ENCODE measurements at regions not wholly inside any gene's neighbourhood (a gene's known extent, or its start where the extent isn't known, plus 50 kb on each side); places are given as distances from the start of the nearest gene placed in this dataset.

- TF ChIP-seq CTCF (IDR thresholded peaks at IDR 0.05; ENCODE audit: extremely low read depth, missing control alignments) = no peak
- DNase-seq (ENCODE audit: low spot score) = no peak
Measured at GRCh38 chr5:91998774-91999173, 615.7 kb upstream of the ARRDC3 start.

- no peak for DNase-seq (ENCODE audit: low spot score)
- TF ChIP-seq CTCF (IDR thresholded peaks at IDR 0.05; ENCODE audit: extremely low read depth, missing control alignments) = no peak
Measured at GRCh38 chr5:91983869-91984268, 600.8 kb upstream of the ARRDC3 start.

GRCh38 chr5:91978221-91978882 lies 595.2 kb upstream of the ARRDC3 start:
- TF ChIP-seq CTCF (IDR thresholded peaks at IDR 0.05; ENCODE audit: extremely low read depth, missing control alignments) = no peak
- DNase-seq (ENCODE audit: low spot score) = no peak

- no peak for TF ChIP-seq CTCF (IDR thresholded peaks at IDR 0.05; ENCODE audit: extremely low read depth, missing control alignments)
- no peak for DNase-seq (ENCODE audit: low spot score)
Measured at GRCh38 chr5:91977579-91977978, 594.5 kb upstream of the ARRDC3 start.

- DNase-seq (ENCODE audit: low spot score) = no peak
Measured at GRCh38 chr5:91976451-91976850, 593.3 kb upstream of the ARRDC3 start.

GRCh38 chr5:91963166-91963565 lies 580.0 kb upstream of the ARRDC3 start:
- TF ChIP-seq CTCF (IDR thresholded peaks at IDR 0.05; ENCODE audit: extremely low read depth, missing control alignments) = no peak
- no peak for DNase-seq (ENCODE audit: low spot score)

More at GRCh38 chr5:91976451-91976850, 593.3 kb upstream of the ARRDC3 start:
- no peak for TF ChIP-seq CTCF (IDR thresholded peaks at IDR 0.05; ENCODE audit: extremely low read depth, missing control alignments)

- TF ChIP-seq CTCF (IDR thresholded peaks at IDR 0.05; ENCODE audit: extremely low read depth, missing control alignments) = no peak
- no peak for DNase-seq (ENCODE audit: low spot score)
Measured at GRCh38 chr5:91957666-91958065, 574.5 kb upstream of the ARRDC3 start.

Data from GM20000 (cell line).